DOHH2 (cell line): ENCODE measurements at regions not wholly inside any gene's neighbourhood (a gene's known extent, or its start where the extent isn't known, plus 50 kb on each side); places are given as distances from the start of the nearest gene placed in this dataset.

Experiments
- CTCF ChIP-seq: fragments of 200-600 bp; sonication (generic); IDR thresholded peaks from one replicate; pipeline ENCODE4 v1.5.1; 2014; ENCODE audit warnings: antibody characterized with exemption, mild to moderate bottlenecking, low read depth, low read length; ENCODE audit not compliant: poor library complexity, severe bottlenecking
- EZH2phosphoT487 ChIP-seq: fragments of 200-600 bp; sonication (generic); IDR thresholded peaks from 2 replicates; pipeline ENCODE4 v1.6.1; 2017; ENCODE audit warnings: borderline replicate concordance, mild to moderate bottlenecking, antibody characterized with exemption, low read length, moderate library complexity, mixed read lengths

- TF ChIP-seq CTCF (no peak), EZH2phosphoT487 (no peak)
Observed at GRCh38 chr10:92760609-92761008, 70.9 kb downstream of the HHEX start.
